BJ (cell line): ENCODE measurements at regions not wholly inside any gene's neighbourhood (a gene's known extent, or its start where the extent isn't known, plus 50 kb on each side); places are given as distances from the start of the nearest gene placed in this dataset.

Experiments
- CTCF ChIA-PET: fragments of 350-600 bp; formaldehyde crosslinking; extraction: SDS; loops from one replicate; lab custom pipeline; 2021; ENCODE audit warnings: antibody characterized with exemption, inconsistent platforms; lab: Yijun Ruan, JAX
- POLR2A ChIA-PET: fragments of 300-600 bp; sonication (Branson Sonifier 250); formaldehyde crosslinking; extraction: SDS; loops from one replicate; lab custom pipeline; 2021; ENCODE audit warnings: antibody characterized with exemption; lab: Charles Lee
- DNase-seq: peaks from one replicate; pipeline ENCODE4 v3.0.0-alpha.2; 2011; ENCODE audit warnings: low read depth
- H3K27me3 ChIP-seq: 2 replicates; pipeline ENCODE4 v1.6.0; 2011; ENCODE audit warnings: low read length; ENCODE audit not compliant: control insufficient read depth, insufficient read depth
- H3K36me3 ChIP-seq: 2 replicates; pipeline ENCODE4 v1.5.1; 2011; ENCODE audit warnings: low read length; ENCODE audit not compliant: control insufficient read depth, insufficient read depth
- H3K4me3 ChIP-seq: 2 replicates; pipeline ENCODE4 v1.5.1; 2011; ENCODE audit warnings: low read depth, mild to moderate bottlenecking, control low read depth, low read length
- TF ChIP-seq, protein P1 (sequence below): IDR thresholded peaks from 2 replicates; pipeline ENCODE4 v1.5.1; 2011; ENCODE audit warnings: low read depth, mild to moderate bottlenecking, control low read depth, inconsistent platforms, low read length, moderate library complexity; ENCODE audit not compliant: insufficient read depth

DNA sequence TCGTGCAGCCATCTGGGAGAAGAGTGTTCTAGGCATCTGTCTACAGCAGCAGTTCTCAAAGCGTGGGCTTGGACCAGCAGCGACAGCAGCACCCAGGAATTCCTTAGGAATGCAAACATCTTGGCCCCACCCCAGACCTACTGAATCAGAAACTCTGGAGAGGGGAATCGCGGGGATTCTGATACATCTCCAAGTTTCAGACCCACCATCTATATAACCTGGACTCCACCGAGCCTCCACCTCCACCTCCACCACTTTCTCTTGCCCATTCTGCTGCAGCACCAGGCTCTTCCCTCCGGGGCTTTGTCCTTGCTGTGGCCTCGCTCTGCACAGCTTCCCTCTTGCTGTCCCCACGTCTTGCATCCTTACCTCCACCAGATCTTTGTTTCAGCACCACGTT is 256.4 kb downstream of the BCL2 start:
- POLR2A ChIA-PET = no interaction called here
- no peaks in the 10 kb centered on the region for H3K36me3 ChIP-seq
- no peak for DNase-seq
- TF ChIP-seq, protein P1, sequence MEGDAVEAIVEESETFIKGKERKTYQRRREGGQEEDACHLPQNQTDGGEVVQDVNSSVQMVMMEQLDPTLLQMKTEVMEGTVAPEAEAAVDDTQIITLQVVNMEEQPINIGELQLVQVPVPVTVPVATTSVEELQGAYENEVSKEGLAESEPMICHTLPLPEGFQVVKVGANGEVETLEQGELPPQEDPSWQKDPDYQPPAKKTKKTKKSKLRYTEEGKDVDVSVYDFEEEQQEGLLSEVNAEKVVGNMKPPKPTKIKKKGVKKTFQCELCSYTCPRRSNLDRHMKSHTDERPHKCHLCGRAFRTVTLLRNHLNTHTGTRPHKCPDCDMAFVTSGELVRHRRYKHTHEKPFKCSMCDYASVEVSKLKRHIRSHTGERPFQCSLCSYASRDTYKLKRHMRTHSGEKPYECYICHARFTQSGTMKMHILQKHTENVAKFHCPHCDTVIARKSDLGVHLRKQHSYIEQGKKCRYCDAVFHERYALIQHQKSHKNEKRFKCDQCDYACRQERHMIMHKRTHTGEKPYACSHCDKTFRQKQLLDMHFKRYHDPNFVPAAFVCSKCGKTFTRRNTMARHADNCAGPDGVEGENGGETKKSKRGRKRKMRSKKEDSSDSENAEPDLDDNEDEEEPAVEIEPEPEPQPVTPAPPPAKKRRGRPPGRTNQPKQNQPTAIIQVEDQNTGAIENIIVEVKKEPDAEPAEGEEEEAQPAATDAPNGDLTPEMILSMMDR = no peak
- no peaks in the 10 kb centered on the region for H3K27me3 ChIP-seq
- CTCF ChIA-PET = no interaction called here
- no peak overlapping the region for H3K4me3 ChIP-seq

DNA sequence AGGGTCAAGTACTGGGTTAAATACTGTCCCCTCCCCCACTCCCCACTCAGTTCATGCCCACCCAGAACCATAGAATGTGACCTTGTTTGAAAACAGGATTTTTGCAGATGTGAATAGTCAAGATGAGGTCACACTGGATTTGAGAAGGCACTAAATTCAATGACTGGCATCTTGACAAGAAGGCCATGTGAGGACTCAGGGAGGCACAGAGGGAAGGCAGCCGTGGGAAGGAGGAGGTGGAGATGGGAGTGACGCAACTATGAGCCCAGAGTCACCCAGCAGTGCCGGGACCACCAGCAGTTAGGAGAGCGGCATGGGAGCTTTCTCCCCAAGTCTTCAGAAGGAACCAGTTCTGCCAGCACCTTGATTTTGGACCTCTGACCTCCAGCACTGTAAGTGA is 257.3 kb downstream of the BCL2 start:
- ChIA-PET POLR2A (no interaction called here), CTCF (no interaction called here)
- Histone ChIP-seq H3K36me3 (no peaks in the 10 kb centered on the region), H3K27me3 (no peaks in the 10 kb centered on the region), H3K4me3 (no peak overlapping the region)
- no peak for DNase-seq
- TF ChIP-seq, protein P1 = no peak

DNA sequence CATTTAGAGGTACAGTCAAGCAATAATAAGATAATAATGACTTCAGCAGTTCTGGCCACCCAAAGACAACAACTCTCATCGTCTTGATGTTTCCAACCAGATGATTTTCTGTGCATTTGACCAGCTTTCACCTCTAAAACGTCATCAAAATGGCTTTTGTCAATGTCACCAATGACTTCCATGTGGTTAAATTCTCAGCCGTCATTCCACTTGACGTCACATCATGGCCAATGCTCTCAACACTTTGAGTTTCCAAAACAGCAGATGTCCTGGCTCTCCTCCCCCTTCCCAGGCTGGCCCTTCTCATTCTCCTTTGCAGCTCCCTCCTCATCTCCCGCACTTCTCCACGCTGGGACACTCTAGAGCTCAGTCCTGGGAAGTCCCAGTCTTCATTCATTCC is 258.3 kb downstream of the BCL2 start:
- no peak overlapping the region for H3K4me3 ChIP-seq
- no peaks in the 10 kb centered on the region for H3K36me3 ChIP-seq
- no peaks in the 10 kb centered on the region for H3K27me3 ChIP-seq
- TF ChIP-seq, protein P1 = no peak
- ChIA-PET CTCF (no interaction called here), POLR2A (no interaction called here)
- no peak for DNase-seq

DNA sequence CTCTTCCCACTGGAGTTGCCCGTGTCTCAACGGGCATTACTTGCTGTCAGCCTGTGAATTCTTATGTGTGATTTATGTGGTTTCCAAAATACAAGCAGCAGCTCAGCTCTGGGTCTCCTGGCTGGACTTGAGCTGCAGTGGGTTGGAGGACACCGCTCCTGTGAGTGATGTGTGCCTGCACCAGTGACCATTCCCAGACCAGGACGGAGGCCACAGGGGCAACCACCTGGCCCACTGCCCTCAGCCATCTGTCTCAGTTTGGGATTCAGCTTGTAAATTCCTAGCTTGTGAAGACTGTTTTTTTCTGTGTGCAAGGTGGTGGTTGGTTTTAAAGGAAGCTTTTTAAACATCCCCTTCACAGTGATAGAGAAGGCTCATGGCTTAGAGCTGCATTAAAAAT is 261.0 kb downstream of the BCL2 start:
- CTCF ChIA-PET = interaction anchor here (0.5 kb wide), 1 partner anchor 42 kb away, joined by 3 read pairs; no protein-coding TSS in a partner anchor
- H3K4me3 ChIP-seq = no peak overlapping the region
- no peaks in the 10 kb centered on the region for H3K36me3 ChIP-seq
- no peaks in the 10 kb centered on the region; the same call in 1 of the 2 replicates for H3K27me3 ChIP-seq
- TF ChIP-seq, protein P1 = no peak
- DNase-seq = no peak
- POLR2A ChIA-PET = no interaction called here

DNA sequence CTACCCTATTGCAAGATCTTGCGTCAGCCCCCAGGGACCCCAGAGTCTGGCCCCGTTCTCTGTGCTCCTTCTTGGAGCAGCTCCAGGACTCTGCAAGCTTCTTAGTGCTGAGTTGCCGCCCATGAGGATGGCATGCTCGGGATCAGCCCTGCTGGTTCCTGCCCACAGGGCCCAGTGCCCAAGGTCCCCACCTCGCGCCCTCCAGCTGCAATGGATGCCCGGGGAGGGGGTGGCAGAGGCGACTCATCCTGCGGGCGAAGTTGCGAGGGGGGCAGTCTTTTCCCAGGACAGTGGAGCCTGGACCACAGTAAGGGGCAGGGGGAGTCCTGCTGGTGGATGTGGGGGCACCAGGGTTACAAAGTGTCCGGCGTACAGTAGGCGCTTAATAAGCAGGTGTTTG is 261.9 kb downstream of the BCL2 start:
- POLR2A ChIA-PET = no interaction called here
- no peak for DNase-seq
- TF ChIP-seq, protein P1 = no peak
- no peak overlapping the region for H3K4me3 ChIP-seq
- H3K36me3 ChIP-seq = no peaks in the 10 kb centered on the region
- CTCF ChIA-PET = no interaction called here
- H3K27me3 ChIP-seq = no peaks in the 10 kb centered on the region; the same call in 1 of the 2 replicates
